Endothelial cell (in vitro differentiated cells): ENCODE measurements at regions not wholly inside any gene's neighbourhood (a gene's known extent, or its start where the extent isn't known, plus 50 kb on each side); places are given as distances from the start of the nearest gene placed in this dataset.

Source experiments
- DNase-seq: peaks from one replicate; pipeline ENCODE4 v3.0.0; 2021; ENCODE audit warnings: low spot score
- H3K27ac Mint-ChIP-seq: one replicate; pipeline ENCODE4 v1.8.0; 2021; ENCODE audit warnings: mixed read lengths, inconsistent platforms; ENCODE audit not compliant: unreplicated experiment
- H3K27me3 Mint-ChIP-seq: one replicate; pipeline ENCODE4 v1.8.0; 2021; ENCODE audit warnings: mild to moderate bottlenecking, moderate library complexity, mixed read lengths, inconsistent platforms; ENCODE audit not compliant: unreplicated experiment
- H3K36me3 Mint-ChIP-seq: one replicate; pipeline ENCODE4 v1.8.0; 2021; ENCODE audit warnings: mild to moderate bottlenecking, low read depth, mixed read lengths, inconsistent platforms; ENCODE audit not compliant: unreplicated experiment
- H3K4me1 Mint-ChIP-seq: one replicate; pipeline ENCODE4 v1.8.0; 2021; ENCODE audit warnings: mild to moderate bottlenecking, mixed read lengths, inconsistent platforms; ENCODE audit not compliant: unreplicated experiment
- H3K4me3 Mint-ChIP-seq: one replicate; pipeline ENCODE4 v1.8.0; 2021; ENCODE audit warnings: mild to moderate bottlenecking, mixed read lengths, inconsistent platforms; ENCODE audit not compliant: unreplicated experiment
- H3K9me3 Mint-ChIP-seq: one replicate; pipeline ENCODE4 v1.8.0; 2021; ENCODE audit warnings: mixed read lengths, inconsistent platforms; ENCODE audit not compliant: unreplicated experiment
- CTCF ChIP-seq: fragments of 200-600 bp; sonication (generic); IDR thresholded peaks from one replicate; pipeline ENCODE4 v1.5.0; 2021; ENCODE audit warnings: antibody characterized with exemption; ENCODE audit not compliant: unreplicated experiment

DNA sequence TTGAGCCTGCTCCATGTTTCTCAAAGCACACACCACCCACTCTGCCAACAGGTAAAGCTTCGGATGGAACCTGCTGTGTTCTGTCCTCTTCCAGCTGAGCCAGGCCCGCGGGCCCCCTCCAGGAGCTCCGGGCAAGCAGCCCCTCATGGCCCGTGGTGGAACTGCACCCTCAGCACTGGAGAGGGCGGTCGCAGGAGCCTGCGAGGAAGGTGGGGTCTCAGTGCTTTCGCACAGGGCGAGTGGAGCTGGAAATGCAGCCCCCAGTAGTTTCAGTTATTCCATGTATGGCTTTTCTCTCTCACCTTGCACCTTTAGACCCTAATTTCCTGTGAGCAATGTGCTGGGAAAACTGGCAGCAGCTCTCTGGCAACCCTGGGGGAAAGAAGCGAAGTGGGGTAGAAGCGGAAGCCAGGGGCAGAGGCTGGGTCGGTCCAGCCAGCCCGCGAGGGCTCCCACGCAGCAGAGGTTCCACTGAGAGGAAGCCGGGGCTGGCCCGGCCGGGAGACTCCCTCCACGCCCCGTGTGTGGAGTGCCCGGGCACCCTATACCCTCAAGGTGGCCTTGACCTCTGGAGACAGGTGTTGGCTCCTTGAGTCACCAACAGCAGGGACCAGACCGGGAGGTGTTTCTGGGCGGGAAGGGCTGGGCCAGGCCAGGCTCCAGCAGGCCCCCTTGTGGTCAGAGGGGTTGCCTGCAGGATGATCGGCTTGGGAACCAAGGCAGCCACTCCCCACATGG lies 119.9 kb upstream of the TMEM45B start:
- H3K4me1 Mint-ChIP-seq: no peaks in the 10 kb centered on the region
- H3K9me3 Mint-ChIP-seq: no peaks in the 10 kb centered on the region
- no peak overlapping the region for H3K27ac Mint-ChIP-seq
- peak; percentile 88 for DNase-seq
- peaks cover 10% of the 10 kb centered on the region for H3K27me3 Mint-ChIP-seq
- no peak overlapping the region for H3K4me3 Mint-ChIP-seq
- TF ChIP-seq CTCF: peak; percentile 81
- H3K36me3 Mint-ChIP-seq: no peaks in the 10 kb centered on the region

DNA sequence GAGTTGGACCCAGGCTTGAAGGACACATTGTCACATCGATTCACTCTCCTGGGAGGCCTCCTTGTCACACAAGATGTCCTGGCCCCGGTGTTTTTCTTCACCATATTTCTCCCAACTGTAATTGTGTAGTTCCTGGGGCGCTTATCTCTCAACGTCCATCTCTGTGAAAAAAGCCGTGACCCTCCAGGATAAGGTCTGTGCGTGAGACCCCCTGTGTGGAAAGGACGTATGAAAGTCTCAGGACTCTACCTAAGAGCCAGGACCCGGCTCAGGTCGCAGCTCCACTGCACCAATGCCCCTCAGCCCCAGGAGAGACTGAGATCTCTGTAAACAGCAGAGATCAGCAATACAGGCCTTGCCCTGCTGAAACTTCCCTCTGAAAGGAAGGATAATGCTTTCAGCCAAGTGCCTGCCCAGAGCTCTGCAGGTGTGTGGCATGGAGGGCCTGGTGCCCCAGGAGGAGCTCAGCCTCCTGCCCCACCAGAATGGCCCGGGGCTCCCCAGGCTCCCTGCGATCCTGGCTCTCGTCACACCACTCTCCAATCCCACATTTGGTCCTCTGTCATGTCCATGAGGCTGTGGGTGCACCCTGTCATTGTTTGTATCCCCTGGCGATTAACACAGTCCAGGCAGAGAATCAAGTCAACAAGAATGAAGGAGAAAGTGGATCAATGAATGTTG lies 119.2 kb upstream of the TMEM45B start:
- no peaks in the 10 kb centered on the region for H3K4me1 Mint-ChIP-seq
- H3K4me3 Mint-ChIP-seq: no peak overlapping the region
- TF ChIP-seq CTCF: no peak
- H3K9me3 Mint-ChIP-seq: no peaks in the 10 kb centered on the region
- H3K36me3 Mint-ChIP-seq: no peaks in the 10 kb centered on the region
- H3K27ac Mint-ChIP-seq: no peak overlapping the region
- no peak for DNase-seq
- H3K27me3 Mint-ChIP-seq: peaks cover 10% of the 10 kb centered on the region

- TF ChIP-seq CTCF: no peak
- Mint-ChIP-seq H3K9me3 (no peaks in the 10 kb centered on the region), H3K36me3 (no peaks in the 10 kb centered on the region), H3K27me3 (peaks cover 10% of the 10 kb centered on the region), H3K4me3 (no peak overlapping the region), H3K4me1 (no peaks in the 10 kb centered on the region), H3K27ac (no peak overlapping the region)
- DNase-seq: no peak
Observed at GRCh38 chr11:129698212-129698611, 117.4 kb upstream of the TMEM45B start.

DNA sequence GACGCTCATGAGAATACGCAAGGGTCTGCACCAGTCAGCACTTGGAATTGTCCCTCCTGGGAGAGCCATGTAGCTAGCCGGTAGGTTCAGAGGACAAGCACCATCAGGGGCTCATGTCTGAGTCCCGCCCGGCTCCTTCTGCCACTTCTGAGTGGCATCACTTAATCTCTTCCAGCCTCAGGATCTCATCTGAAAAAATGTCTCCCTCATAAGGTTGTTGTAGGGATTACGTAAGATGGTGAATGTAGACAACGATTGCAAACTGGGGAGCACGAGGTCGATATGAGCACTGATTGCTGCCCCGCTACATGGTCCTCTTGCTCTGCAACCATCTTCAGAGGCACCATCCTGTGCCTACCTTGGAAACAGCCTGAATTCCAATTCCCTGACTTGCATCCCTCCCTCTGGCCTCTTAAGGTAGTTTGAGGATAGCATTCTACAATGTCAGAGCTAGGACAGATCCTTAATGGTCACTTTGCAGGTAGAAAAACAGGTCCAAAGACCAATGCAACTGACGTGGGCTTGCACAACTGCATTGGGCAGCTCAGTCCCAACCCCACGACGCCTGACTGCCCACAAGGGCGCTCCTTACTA lies 115.8 kb upstream of the TMEM45B start:
- no peak overlapping the region for H3K4me3 Mint-ChIP-seq
- DNase-seq: no peak
- no peaks in the 10 kb centered on the region for H3K4me1 Mint-ChIP-seq
- no peak for TF ChIP-seq CTCF
- no peaks in the 10 kb centered on the region for H3K36me3 Mint-ChIP-seq
- H3K27me3 Mint-ChIP-seq: peaks cover 7% of the 10 kb centered on the region
- no peaks in the 10 kb centered on the region for H3K9me3 Mint-ChIP-seq
- no peak overlapping the region for H3K27ac Mint-ChIP-seq

DNA sequence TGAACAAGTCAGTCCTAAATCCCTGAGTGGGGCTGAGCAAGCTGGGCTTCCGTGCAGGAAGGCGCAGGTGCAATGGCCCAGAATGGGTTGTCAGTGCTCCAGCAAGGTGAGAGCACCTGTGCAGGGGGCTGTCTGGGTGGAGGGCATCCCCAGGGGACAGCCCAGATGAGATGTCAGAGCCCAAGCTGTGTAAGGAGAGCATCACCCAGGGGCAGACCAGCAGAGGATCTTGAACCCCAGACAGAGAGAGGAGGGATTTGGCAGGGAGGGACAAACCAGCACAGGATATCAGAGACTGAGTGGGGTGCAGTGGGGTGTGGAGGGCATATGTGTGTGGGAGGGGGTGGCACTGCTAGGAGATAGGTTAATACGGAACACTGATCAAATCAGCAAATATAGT lies 114.9 kb upstream of the TMEM45B start:
- TF ChIP-seq CTCF: no peak
- Mint-ChIP-seq H3K36me3 (no peaks in the 10 kb centered on the region), H3K27me3 (peaks cover 7% of the 10 kb centered on the region), H3K27ac (no peak overlapping the region), H3K4me3 (no peak overlapping the region), H3K9me3 (no peaks in the 10 kb centered on the region), H3K4me1 (no peaks in the 10 kb centered on the region)
- no peak for DNase-seq
